ENCODE measurements at regions not wholly inside any gene's neighbourhood (a gene's known extent, or its start where the extent isn't known, plus 50 kb on each side); places are given as distances from the start of the nearest gene placed in this dataset.

- FAIRE-seq: no peak
Observed at GRCh38 chr3:59326246-59327024, 276.6 kb upstream of the CFAP20DC start.

GRCh38 chr3:59321881-59322540 is 272.2 kb upstream of the CFAP20DC start:
- no peak for FAIRE-seq

DNA sequence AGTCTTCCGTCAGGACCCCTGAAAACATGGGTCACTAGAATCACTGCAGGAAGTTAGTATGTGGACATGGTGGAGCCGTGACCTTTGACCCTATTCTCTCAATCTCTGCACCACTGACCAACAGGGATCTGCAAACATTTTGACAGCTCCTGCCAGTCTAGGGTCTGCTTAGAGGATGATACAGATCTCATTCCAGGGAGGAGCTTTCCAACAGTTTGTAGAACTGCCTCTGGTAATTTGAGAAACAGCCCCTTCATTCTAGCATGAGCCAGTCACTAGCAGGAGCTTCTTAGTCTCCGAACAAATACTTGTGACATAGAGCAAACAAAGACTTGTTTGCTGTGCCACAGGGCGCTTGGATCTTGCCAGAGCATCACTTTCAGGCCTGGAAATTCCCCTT is 270.3 kb upstream of the CFAP20DC start:
- FAIRE-seq: no peak

GRCh38 chr3:59319442-59319841 is 269.6 kb upstream of the CFAP20DC start:
- FAIRE-seq: no peak

- FAIRE-seq: no peak
Observed at GRCh38 chr3:59318881-59319280, 269.1 kb upstream of the CFAP20DC start.

- no peak for FAIRE-seq
Observed at GRCh38 chr3:59317386-59317785, 267.6 kb upstream of the CFAP20DC start.

GRCh38 chr3:59316688-59317275 is 267.0 kb upstream of the CFAP20DC start:
- no peak for FAIRE-seq

- no peak for FAIRE-seq
Observed at GRCh38 chr3:59313365-59313764, 263.5 kb upstream of the CFAP20DC start.

- FAIRE-seq: no peak
Observed at GRCh38 chr3:59311231-59311630, 261.4 kb upstream of the CFAP20DC start.

- FAIRE-seq: no peak
Observed at GRCh38 chr3:59310736-59311135, 260.9 kb upstream of the CFAP20DC start.

DNA sequence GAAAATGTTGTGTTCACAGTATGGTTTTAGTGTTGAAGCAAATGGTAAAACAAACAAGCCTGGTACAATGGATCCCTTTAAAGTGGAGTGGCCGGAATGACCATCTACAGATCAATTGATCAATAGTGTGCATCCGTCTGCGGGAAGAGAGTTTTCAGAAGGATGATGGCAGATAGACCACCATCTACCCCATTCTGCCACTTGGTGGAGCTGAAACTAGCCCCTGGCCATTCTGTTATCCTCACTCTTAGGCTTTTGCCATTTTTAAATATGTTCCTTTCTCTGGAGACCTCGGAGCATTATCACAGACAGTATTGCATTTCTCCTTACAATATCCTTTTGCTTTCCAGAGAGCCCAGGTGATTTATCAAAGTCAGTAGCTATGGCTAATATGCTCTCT is 258.9 kb upstream of the CFAP20DC start:
- no peak for FAIRE-seq

DNA sequence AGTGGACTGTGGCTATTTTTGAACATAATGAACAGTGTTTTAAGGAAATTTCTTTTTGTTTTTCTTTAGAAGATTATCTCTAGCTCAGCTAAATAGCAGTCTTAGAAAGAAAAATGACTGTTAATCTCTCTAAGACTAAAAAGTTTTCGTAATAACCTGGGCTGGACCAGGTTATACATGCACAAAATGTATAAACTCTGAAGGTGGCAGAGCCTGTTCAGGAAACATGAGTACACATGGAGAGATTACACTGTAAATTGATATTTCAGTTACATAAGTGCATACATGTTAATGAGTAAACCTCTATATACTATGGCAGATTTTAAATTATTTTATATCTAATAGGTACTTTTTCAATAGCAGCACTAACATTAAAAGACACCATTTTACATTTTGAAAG is 258.2 kb upstream of the CFAP20DC start:
- FAIRE-seq: no peak

DNA sequence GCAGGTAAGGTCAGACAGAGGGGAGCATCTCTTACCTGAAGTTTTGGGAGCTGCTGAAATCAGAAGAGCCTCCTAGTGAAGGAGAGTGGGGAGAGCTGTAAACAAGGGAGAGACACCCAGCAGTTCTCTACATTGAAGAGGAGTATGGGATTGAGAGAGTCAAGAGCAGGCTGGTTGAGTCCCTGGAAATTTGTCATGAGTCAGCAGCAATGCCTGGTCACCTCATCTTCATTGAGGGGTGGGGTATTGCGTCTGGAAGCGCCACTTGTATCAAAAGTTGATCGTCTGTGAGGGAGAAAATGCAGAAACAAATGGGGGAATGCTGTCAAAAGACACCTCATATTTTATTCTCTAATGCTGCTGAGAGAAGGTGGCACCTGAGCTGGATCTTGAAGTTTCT is 256.6 kb upstream of the CFAP20DC start:
- no peak for FAIRE-seq

- no peak for FAIRE-seq
Observed at GRCh38 chr3:59304296-59304695, 254.5 kb upstream of the CFAP20DC start.

DNA sequence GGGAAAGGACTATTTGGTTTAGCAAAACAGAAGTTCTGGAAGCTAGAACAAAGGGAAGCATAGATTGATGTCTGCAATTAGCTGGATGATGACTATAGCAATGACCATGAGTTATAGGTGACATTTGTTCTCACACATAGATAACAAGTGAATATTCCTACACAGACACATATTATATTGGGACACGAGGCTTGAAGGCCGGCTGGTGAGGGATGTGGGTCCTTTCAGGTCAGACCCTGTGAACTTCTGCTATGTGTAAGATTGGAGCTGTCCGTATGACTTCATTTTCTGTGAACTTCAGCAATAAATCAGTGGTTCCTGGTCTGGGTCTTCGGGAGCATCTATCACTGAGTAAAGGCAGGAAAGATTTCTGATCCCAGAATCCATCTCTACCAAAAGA is 253.6 kb upstream of the CFAP20DC start:
- FAIRE-seq: no peak

GRCh38 chr3:59302442-59302841 is 252.6 kb upstream of the CFAP20DC start:
- no peak for FAIRE-seq

DNA sequence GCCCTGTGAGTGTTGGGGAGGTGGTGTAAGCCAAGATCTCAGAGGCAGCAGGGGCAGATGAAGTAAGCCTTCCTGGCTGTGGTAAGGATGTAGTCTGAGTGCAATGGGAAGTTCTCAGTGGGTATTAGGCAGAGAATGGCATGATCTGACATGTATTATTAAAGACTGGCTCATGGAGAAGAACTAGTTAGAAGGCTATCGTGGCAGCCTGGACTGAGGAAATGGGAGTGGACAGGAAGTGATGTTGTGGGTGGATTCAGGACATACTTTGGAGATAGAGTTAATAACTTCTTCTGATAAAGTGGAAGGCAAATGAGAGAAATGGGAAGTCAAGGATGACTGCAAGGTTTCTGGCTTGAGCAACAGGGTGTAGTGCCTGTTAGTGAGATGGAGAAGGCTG is 250.9 kb upstream of the CFAP20DC start:
- FAIRE-seq: no peak

DNA sequence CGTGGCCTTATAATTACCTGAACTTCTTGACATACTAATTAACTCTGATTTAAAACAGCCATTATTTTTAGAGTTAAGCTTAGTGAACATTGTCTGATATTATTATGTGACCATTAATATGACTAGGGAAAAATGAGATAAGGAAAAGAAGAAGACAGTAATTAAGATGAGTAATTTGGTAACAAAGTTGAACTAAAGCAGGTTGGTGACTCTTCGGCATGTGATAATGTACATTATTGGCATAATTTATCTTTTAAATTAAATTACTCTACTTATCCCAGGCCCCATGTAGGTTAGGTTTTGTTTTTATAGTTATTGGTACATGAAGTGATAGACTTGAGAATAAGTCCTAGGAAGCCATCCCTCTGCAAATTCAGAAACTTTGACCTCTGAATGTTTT is 249.7 kb upstream of the CFAP20DC start:
- no peak for FAIRE-seq

DNA sequence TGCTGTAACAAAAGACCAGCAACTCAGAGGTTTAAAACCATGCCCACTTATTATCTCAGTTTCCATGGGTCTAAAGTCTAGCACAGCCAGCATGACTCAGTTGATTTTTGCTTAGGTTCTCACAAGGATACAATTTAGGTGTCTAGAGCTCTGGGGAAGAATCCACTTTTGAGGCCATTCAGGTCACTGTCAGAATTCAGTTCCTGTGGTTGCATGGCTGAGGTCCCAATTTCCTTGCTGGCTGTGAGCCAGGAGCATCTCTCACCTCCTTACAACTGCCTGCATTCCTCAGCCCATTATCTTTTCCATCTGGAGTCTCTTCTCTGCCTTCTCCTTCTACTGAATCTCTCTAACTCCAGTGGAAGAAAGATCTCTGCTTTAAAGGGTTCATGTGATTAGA is 240.5 kb upstream of the CFAP20DC start:
- FAIRE-seq: no peak

- no peak for FAIRE-seq
Observed at GRCh38 chr3:59289831-59290230, 240.0 kb upstream of the CFAP20DC start.

DNA sequence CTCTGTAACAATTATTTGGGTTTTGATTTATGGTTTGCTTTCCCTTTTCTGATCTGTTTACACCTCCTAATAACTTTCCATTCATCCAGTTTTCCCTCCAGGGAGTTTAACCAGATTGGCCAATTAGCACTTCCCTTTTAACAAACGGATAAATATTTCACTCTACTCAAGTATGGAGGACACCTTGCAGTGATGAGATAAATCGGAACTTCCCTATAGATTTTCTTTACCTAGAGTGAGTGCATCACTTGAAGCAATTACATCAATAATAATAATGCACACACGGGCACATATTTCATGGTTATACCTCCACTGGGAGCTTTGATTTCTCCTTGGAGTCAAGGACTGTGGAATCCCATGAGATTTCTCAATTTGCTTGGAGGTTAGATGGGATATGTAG is 239.1 kb upstream of the CFAP20DC start:
- FAIRE-seq: no peak

DNA sequence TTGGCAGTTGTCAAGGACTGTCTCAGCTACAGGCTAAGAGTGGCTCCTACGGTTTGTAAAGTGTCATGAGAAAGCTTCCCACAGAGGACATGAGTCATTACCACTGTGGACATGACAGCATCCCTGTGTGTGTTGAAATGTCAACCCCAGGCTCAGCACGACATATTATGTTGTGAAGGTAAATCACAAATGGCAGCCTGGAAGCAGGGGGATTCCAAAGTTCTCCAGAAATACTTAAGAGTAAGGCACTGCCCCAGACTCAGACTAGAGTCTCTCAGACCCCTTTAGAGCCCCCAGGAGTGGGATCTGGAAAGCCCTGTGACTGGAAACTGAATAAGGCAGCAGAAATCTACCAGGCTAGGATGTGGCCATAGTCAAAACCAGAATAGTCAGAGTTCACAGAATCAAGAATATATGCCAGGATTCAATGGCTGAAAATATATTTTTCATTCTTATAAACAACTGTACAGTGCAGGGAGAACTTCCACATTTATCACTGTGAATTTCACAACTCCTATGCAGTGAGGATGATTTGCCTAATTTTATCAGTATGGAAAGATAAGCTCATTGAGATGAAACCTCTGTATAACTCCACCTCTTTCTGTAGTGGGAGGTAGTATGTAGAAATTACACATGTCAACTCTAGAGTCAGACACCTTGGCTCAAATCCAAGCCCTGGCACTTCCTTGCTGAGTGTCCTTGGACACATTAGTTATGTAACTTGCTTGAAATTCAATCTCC is 237.1 kb upstream of the CFAP20DC start:
- FAIRE-seq: no peak

DNA sequence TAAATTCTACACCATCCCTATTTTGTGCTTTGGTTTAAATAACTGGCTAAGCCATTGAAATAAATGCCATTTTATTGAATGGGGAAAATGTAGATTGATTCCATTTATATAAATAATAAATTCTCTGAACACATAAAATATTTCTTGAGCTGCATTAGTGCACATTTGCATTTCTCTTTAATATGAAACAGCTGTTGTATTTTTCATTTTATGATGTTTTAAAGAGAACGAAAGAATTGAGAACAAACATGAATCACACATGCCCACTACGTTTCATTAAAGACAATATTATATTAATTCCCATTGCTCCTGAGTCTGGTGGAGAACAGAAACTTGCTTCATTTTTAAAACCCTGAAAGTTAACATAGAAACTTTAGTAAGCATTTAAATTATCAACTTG is 235.7 kb upstream of the CFAP20DC start:
- no peak for FAIRE-seq

GRCh38 chr3:59284926-59285325 is 235.1 kb upstream of the CFAP20DC start:
- FAIRE-seq: no peak

Measured in colon (tissue), 2 donors.